ENCODE measurements at regions not wholly inside any gene's neighbourhood (a gene's known extent, or its start where the extent isn't known, plus 50 kb on each side); places are given as distances from the start of the nearest gene placed in this dataset.
"Not testable (repeated sequence)": the region's sequence is repeated elsewhere in the genome, so short reads cannot be mapped to it uniquely, and the experiment has no call there.

DNA sequence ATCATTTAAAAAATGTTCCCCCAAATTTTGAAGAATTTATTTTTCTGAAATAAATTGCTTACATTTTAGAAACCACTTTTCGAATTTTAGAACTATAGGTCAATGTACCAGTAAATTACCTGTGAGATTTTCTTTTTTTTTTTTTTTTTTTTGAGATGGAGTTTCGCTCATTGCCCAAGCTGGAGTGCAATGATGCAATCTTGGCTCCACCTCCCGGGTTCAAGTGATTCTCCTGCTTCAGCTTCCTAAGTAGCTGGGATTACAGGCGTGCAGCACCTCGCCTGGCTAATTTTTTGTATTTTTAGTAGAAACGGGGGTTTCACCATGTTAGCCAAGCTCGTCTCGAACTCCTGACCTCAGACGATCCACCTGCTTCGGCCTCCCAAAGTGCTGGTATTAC is 295.1 kb upstream of the ID2 start:
- not testable (repeated sequence) for H4K91ac ChIP-seq (ENCODE audit: low read depth, low read length, poor library complexity); H3K18ac ChIP-seq (ENCODE audit: low read length); H2BK5ac ChIP-seq (ENCODE audit: low read length); H2BK120ac ChIP-seq (ENCODE audit: low read depth, low read length); H3K9ac ChIP-seq (ENCODE audit: low read depth, low read length, poor library complexity); H2BK15ac ChIP-seq (ENCODE audit: low read length); H2AFZ ChIP-seq (ENCODE audit: low read length); H3K36me3 ChIP-seq (replicated peaks in 1 of 2; ENCODE audit: control insufficient read depth in 2 of 2, insufficient read depth in 2 of 2, low read length in 2 of 2); H3K4me2 ChIP-seq (ENCODE audit: insufficient read depth, low read length, poor library complexity, severe bottlenecking); H3K14ac ChIP-seq (ENCODE audit: low read length); H3K27ac ChIP-seq (replicated peaks; ENCODE audit: low read length); H2AK5ac ChIP-seq (ENCODE audit: low read depth, low read length); H3K4ac ChIP-seq (ENCODE audit: low read length); H3K4me1 ChIP-seq (ENCODE audit: control insufficient read depth in 2 of 2, insufficient read depth in 1 of 2, low read depth in 1 of 2, low read length in 2 of 2); H3K79me1 ChIP-seq (ENCODE audit: low read depth, low read length); H2BK12ac ChIP-seq (ENCODE audit: low read length); H4K8ac ChIP-seq (ENCODE audit: low read depth, low read length); H3K9me3 ChIP-seq (replicated peaks in 1 of 2; ENCODE audit: control insufficient read depth in 2 of 2, insufficient read depth in 1 of 2, low read depth in 1 of 2, low read length in 2 of 2); DNase-seq (ENCODE audit: low spot score); H3K4me3 ChIP-seq (ENCODE audit: low read length in 2 of 2); H3K27me3 ChIP-seq (ENCODE audit: control insufficient read depth in 3 of 3, insufficient read depth in 3 of 3, low read depth in 1 of 3, low read length in 3 of 3); H3K23ac ChIP-seq (ENCODE audit: low read depth, low read length, poor library complexity)
- no CpG with 5 or more reads among the region's 10 CpGs for WGBS, 2 donors (ENCODE audit: extremely low coverage in 2 of 2, insufficient read length in 2 of 2, insufficient replicate concordance in 1 of 2)

- peaks cover 0 to 5% of the 10 kb centered on the region in 2 donors for H3K4me1 ChIP-seq (ENCODE audit: control insufficient read depth in 2 of 2, insufficient read depth in 1 of 2, low read depth in 1 of 2, low read length in 2 of 2)
- H4K91ac ChIP-seq (ENCODE audit: low read depth, low read length, poor library complexity) = no peak overlapping the region
- no peaks in the 10 kb centered on the region for H3K36me3 ChIP-seq (replicated peaks in 1 of 2; ENCODE audit: control insufficient read depth in 2 of 2, insufficient read depth in 2 of 2, low read length in 2 of 2)
- WGBS, 2 donors (ENCODE audit: extremely low coverage in 2 of 2, insufficient read length in 2 of 2, insufficient replicate concordance in 1 of 2) = no CpG with 5 or more reads among the region's 2 CpGs
- H2BK15ac ChIP-seq (ENCODE audit: low read length) = no peak overlapping the region
- no peak overlapping the region for H3K4me3 ChIP-seq (ENCODE audit: low read length in 2 of 2)
- H2BK5ac ChIP-seq (ENCODE audit: low read length) = no peak overlapping the region
- no peaks in the 10 kb centered on the region for H3K27me3 ChIP-seq (ENCODE audit: control insufficient read depth in 3 of 3, insufficient read depth in 3 of 3, low read depth in 1 of 3, low read length in 3 of 3)
- no peak overlapping the region for H2BK120ac ChIP-seq (ENCODE audit: low read depth, low read length)
- H3K4me2 ChIP-seq (ENCODE audit: insufficient read depth, low read length, poor library complexity, severe bottlenecking) = no peak overlapping the region
- no peak for DNase-seq (ENCODE audit: low spot score)
- H3K18ac ChIP-seq (ENCODE audit: low read length) = no peak overlapping the region
- H3K9me3 ChIP-seq (replicated peaks in 1 of 2; ENCODE audit: control insufficient read depth in 2 of 2, insufficient read depth in 1 of 2, low read depth in 1 of 2, low read length in 2 of 2) = no peaks in the 10 kb centered on the region
- no peak overlapping the region for H2AFZ ChIP-seq (ENCODE audit: low read length)
- no peak overlapping the region for H3K4ac ChIP-seq (ENCODE audit: low read length)
- no peak overlapping the region for H4K8ac ChIP-seq (ENCODE audit: low read depth, low read length)
- no peak overlapping the region for H3K14ac ChIP-seq (ENCODE audit: low read length)
- H3K79me1 ChIP-seq (ENCODE audit: low read depth, low read length) = no peaks in the 10 kb centered on the region
- H3K23ac ChIP-seq (ENCODE audit: low read depth, low read length, poor library complexity) = no peak overlapping the region
- H2AK5ac ChIP-seq (ENCODE audit: low read depth, low read length) = no peak overlapping the region
- H2BK12ac ChIP-seq (ENCODE audit: low read length) = no peak overlapping the region
- no peak overlapping the region for H3K27ac ChIP-seq (replicated peaks; ENCODE audit: low read length)
- no peak overlapping the region for H3K9ac ChIP-seq (ENCODE audit: low read depth, low read length, poor library complexity)
Measured at GRCh38 chr2:8388781-8389180, 293.1 kb upstream of the ID2 start.

DNA sequence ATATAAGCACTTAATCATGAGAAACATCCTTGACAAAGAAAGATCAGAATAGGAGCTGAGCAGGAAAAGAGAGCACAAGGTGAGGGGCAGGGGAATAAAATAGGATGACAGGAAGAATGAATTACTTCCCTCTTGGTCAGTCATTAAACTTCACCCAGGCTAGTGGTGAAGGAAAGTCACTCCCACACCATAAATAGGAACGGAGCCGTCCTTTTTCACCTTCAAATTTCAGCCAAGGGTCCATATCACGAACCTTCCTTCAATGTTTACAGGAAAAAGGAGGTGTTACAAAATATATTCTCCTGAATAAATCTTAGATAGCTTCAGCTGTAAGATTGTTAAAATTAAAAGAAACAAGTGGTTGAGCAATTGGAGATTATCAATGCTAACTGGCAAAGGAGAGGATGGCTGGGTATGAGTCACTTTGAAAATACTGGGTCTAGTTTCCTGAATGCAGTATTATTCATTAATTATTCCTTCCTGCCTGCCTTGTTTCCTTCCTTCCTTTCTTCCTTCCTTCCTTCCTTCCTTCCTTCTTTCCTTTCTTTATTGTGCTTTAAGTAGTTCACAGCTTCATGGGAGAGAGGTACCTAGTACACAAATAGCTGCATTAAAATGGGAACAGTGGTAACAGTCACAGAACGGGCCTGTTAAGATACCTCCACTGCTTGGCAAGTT is 292.3 kb upstream of the ID2 start:
- no peak overlapping the region for H3K14ac ChIP-seq (ENCODE audit: low read length)
- no peak overlapping the region for H2BK12ac ChIP-seq (ENCODE audit: low read length)
- no peak overlapping the region for H2BK5ac ChIP-seq (ENCODE audit: low read length)
- H3K4me2 ChIP-seq (ENCODE audit: insufficient read depth, low read length, poor library complexity, severe bottlenecking) = no peak overlapping the region
- H3K36me3 ChIP-seq (replicated peaks in 1 of 2; ENCODE audit: control insufficient read depth in 2 of 2, insufficient read depth in 2 of 2, low read length in 2 of 2) = no peaks in the 10 kb centered on the region
- no peak overlapping the region for H2BK120ac ChIP-seq (ENCODE audit: low read depth, low read length)
- H2AK5ac ChIP-seq (ENCODE audit: low read depth, low read length) = no peak overlapping the region
- DNase-seq (ENCODE audit: low spot score) = no peak
- H4K8ac ChIP-seq (ENCODE audit: low read depth, low read length) = no peak overlapping the region
- no peak overlapping the region for H3K23ac ChIP-seq (ENCODE audit: low read depth, low read length, poor library complexity)
- H3K4me1 ChIP-seq (ENCODE audit: control insufficient read depth in 2 of 2, insufficient read depth in 1 of 2, low read depth in 1 of 2, low read length in 2 of 2) = peaks cover 0 to 5% of the 10 kb centered on the region in 2 donors
- H3K27ac ChIP-seq (replicated peaks; ENCODE audit: low read length) = no peak overlapping the region
- H3K18ac ChIP-seq (ENCODE audit: low read length) = no peak overlapping the region
- H2AFZ ChIP-seq (ENCODE audit: low read length) = no peak overlapping the region
- H3K27me3 ChIP-seq (ENCODE audit: control insufficient read depth in 3 of 3, insufficient read depth in 3 of 3, low read depth in 1 of 3, low read length in 3 of 3) = no peaks in the 10 kb centered on the region
- H3K4me3 ChIP-seq (ENCODE audit: low read length in 2 of 2) = no peak overlapping the region
- H3K4ac ChIP-seq (ENCODE audit: low read length) = no peak overlapping the region
- no peak overlapping the region for H4K91ac ChIP-seq (ENCODE audit: low read depth, low read length, poor library complexity)
- H3K9ac ChIP-seq (ENCODE audit: low read depth, low read length, poor library complexity) = no peak overlapping the region
- WGBS, 2 donors (ENCODE audit: extremely low coverage in 2 of 2, insufficient read length in 2 of 2, insufficient replicate concordance in 1 of 2) = no CpG with 5 or more reads among the region's 4 CpGs
- no peaks in the 10 kb centered on the region for H3K9me3 ChIP-seq (replicated peaks in 1 of 2; ENCODE audit: control insufficient read depth in 2 of 2, insufficient read depth in 1 of 2, low read depth in 1 of 2, low read length in 2 of 2)
- H3K79me1 ChIP-seq (ENCODE audit: low read depth, low read length) = no peaks in the 10 kb centered on the region
- H2BK15ac ChIP-seq (ENCODE audit: low read length) = no peak overlapping the region

DNA sequence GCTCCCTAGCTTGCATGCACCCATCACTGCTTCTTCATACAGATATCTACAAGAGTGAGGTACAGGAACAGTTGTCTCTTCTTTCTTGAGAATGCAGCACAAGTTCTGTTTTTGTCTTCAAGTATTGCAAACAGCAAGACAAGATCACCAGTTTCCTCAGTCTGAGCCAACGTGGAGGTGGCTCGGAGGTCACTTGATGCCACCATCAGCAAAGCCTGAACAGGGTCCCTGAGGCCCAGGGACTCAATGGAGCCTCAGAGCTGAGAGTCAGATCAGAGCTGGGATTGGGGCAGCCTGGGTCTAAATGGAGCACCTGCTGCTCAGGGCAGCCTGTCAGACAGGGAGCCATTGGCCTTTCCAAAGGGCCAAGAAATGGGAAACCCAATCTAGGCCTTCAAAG is 290.7 kb upstream of the ID2 start:
- no peak overlapping the region for H4K91ac ChIP-seq (ENCODE audit: low read depth, low read length, poor library complexity)
- no peak overlapping the region for H3K14ac ChIP-seq (ENCODE audit: low read length)
- H2BK12ac ChIP-seq (ENCODE audit: low read length) = peak overlapping the region; percentile 14
- H3K18ac ChIP-seq (ENCODE audit: low read length) = peak overlapping the region; percentile 51
- no peak overlapping the region for H3K23ac ChIP-seq (ENCODE audit: low read depth, low read length, poor library complexity)
- no peak overlapping the region for H2BK5ac ChIP-seq (ENCODE audit: low read length)
- no peaks in the 10 kb centered on the region for H3K79me1 ChIP-seq (ENCODE audit: low read depth, low read length)
- no peak overlapping the region for H2AFZ ChIP-seq (ENCODE audit: low read length)
- no peak overlapping the region for H2BK120ac ChIP-seq (ENCODE audit: low read depth, low read length)
- DNase-seq (ENCODE audit: low spot score) = no peak
- H3K4ac ChIP-seq (ENCODE audit: low read length) = no peak overlapping the region
- H3K9me3 ChIP-seq (replicated peaks in 1 of 2; ENCODE audit: control insufficient read depth in 2 of 2, insufficient read depth in 1 of 2, low read depth in 1 of 2, low read length in 2 of 2) = no peaks in the 10 kb centered on the region
- no CpG with 5 or more reads among the region's 2 CpGs for WGBS, 2 donors (ENCODE audit: extremely low coverage in 2 of 2, insufficient read length in 2 of 2, insufficient replicate concordance in 1 of 2)
- peak overlapping the region in 1 of 2 donors; percentile 36 for H3K4me3 ChIP-seq (ENCODE audit: low read length in 2 of 2)
- H3K9ac ChIP-seq (ENCODE audit: low read depth, low read length, poor library complexity) = no peak overlapping the region
- peak overlapping the region; percentile 5 for H2BK15ac ChIP-seq (ENCODE audit: low read length)
- no peak overlapping the region for H4K8ac ChIP-seq (ENCODE audit: low read depth, low read length)
- no peaks in the 10 kb centered on the region for H3K27me3 ChIP-seq (ENCODE audit: control insufficient read depth in 3 of 3, insufficient read depth in 3 of 3, low read depth in 1 of 3, low read length in 3 of 3)
- no peaks in the 10 kb centered on the region for H3K36me3 ChIP-seq (replicated peaks in 1 of 2; ENCODE audit: control insufficient read depth in 2 of 2, insufficient read depth in 2 of 2, low read length in 2 of 2)
- H3K4me1 ChIP-seq (ENCODE audit: control insufficient read depth in 2 of 2, insufficient read depth in 1 of 2, low read depth in 1 of 2, low read length in 2 of 2) = peaks cover 0 to 5% of the 10 kb centered on the region in 2 donors
- no peak overlapping the region for H3K4me2 ChIP-seq (ENCODE audit: insufficient read depth, low read length, poor library complexity, severe bottlenecking)
- H3K27ac ChIP-seq (replicated peaks; ENCODE audit: low read length) = no peak overlapping the region
- peak overlapping the region; percentile 6 for H2AK5ac ChIP-seq (ENCODE audit: low read depth, low read length)

Data from neuronal stem cell (in vitro differentiated cells).